NCI-H748 (cell line): ENCODE measurements at regions not wholly inside any gene's neighbourhood (a gene's known extent, or its start where the extent isn't known, plus 50 kb on each side); places are given as distances from the start of the nearest gene placed in this dataset.

ENCODE experiments used
- DNase-seq: peaks from one replicate; lab custom pipeline; 2025; ENCODE audit not compliant: unreplicated experiment; lab: John Stamatoyannopoulos, UW

- no peak for DNase-seq
These were observed 62.5 kb upstream of the FAR2 start for GRCh38 chr12:29086325-29087271.

DNA sequence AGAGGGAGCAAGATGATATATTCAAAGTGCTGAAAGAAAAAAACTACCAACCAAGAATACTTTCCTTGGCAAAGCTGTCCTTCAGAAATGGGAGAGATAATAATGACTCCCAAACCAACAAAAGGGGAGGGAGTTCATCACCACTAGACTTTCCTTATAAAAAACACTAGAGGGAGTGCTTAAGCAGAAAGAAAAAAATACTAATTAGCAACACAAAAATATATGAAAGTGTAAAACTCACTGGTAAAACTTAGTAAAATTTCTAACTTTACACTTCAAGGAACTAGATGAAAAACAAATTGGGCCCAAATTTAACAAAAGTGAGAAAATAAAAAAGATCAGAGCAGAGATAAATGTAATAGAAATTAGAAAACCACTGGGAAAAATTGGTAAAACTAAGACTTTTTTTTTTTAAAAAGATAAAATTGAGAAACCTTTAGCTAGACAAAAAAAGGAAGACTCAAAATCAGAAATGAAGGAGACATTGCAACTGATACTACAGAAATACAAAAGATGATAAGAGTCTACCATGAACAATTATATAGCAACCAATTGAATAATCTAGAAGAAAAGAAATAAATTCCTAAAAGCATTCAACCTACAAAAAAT lies 60.4 kb upstream of the FAR2 start:
- no peak for DNase-seq
